DND-41 (cell line): ENCODE measurements at regions not wholly inside any gene's neighbourhood (a gene's known extent, or its start where the extent isn't known, plus 50 kb on each side); places are given as distances from the start of the nearest gene placed in this dataset.
"Not testable (repeated sequence)": the region's sequence is repeated elsewhere in the genome, so short reads cannot be mapped to it uniquely, and the experiment has no call there.

Experiments
- ATAC-seq: fragments of 200-7000 bp; cut with Tn5 transposase; 3 replicates; pipeline ENCODE4 v1.9.1; 2021; ENCODE audit warnings: low read depth; ENCODE audit not compliant: insufficient read depth
- DNase-seq: peaks from one replicate; pipeline ENCODE4 v3.0.0-alpha.2; 2020
- H2AFZ ChIP-seq: 2 replicates; pipeline ENCODE4 v1.6.0; 2012; ENCODE audit warnings: low read depth, low read length
- H3K27ac ChIP-seq: 2 replicates; pipeline ENCODE4 v1.5.1; 2012; ENCODE audit warnings: low read length, inconsistent platforms
- H3K27me3 ChIP-seq: fragments of 200-600 bp; sonication (generic); 2 replicates; pipeline ENCODE4 v1.6.0; 2012; ENCODE audit warnings: low read length, mild to moderate bottlenecking, inconsistent platforms; ENCODE audit not compliant: insufficient read depth, poor library complexity
- H3K36me3 ChIP-seq: 2 replicates; pipeline ENCODE4 v1.5.1; 2012; ENCODE audit warnings: low read length, inconsistent platforms; ENCODE audit not compliant: insufficient read depth
- H3K4me1 ChIP-seq: 2 replicates; pipeline ENCODE4 v1.5.1; 2012; ENCODE audit warnings: mild to moderate bottlenecking, low read length; ENCODE audit not compliant: insufficient read depth
- H3K4me2 ChIP-seq: 2 replicates; pipeline ENCODE4 v1.6.0; 2012; ENCODE audit warnings: mild to moderate bottlenecking, moderate library complexity, low read length, inconsistent platforms; ENCODE audit not compliant: insufficient read depth
- H3K4me3 ChIP-seq, 2 experiments: fragments of 200-600 bp in 1 of 2; shearing (Covaris generic) in 1 of 2; 2 replicates each; pipeline ENCODE4 v1.5.1; 2012 to 2016; ENCODE audit warnings: inconsistent platforms in 2 of 2, low read length in 2 of 2, mild to moderate bottlenecking in 2 of 2, low read depth in 1 of 2, moderate library complexity in 1 of 2
- H3K79me2 ChIP-seq: 2 replicates; pipeline ENCODE4 v1.6.0; 2012; ENCODE audit warnings: low read length, inconsistent platforms; ENCODE audit not compliant: insufficient read depth
- H3K9ac ChIP-seq: 2 replicates; pipeline ENCODE4 v1.6.0; 2012; ENCODE audit warnings: low read depth, mild to moderate bottlenecking, inconsistent platforms, low read length, moderate library complexity
- H3K9me3 ChIP-seq: 2 replicates; pipeline ENCODE4 v1.5.1; 2012; ENCODE audit warnings: low read length, moderate library complexity, mild to moderate bottlenecking, inconsistent platforms; ENCODE audit not compliant: insufficient read depth, severe bottlenecking
- H4K20me1 ChIP-seq: 2 replicates; pipeline ENCODE4 v1.6.0; 2012; ENCODE audit warnings: low read length; ENCODE audit not compliant: insufficient read depth
- CTCF ChIP-seq: IDR thresholded peaks from 2 replicates; pipeline ENCODE4 v1.5.1; 2012; ENCODE audit warnings: borderline replicate concordance, low read length, moderate library complexity, mild to moderate bottlenecking; ENCODE audit not compliant: poor library complexity, severe bottlenecking; ENCODE audit errors: extremely low read depth
- EZH2 ChIP-seq: IDR thresholded peaks from 3 replicates; pipeline ENCODE4 v1.6.1; 2012; ENCODE audit warnings: borderline replicate concordance, low read depth, mild to moderate bottlenecking, moderate library complexity, low read length, inconsistent platforms; ENCODE audit not compliant: severe bottlenecking

GRCh38 chr1:21372383-21372782 lies 67.6 kb upstream of the NBPF3 start:
- Histone ChIP-seq H3K27ac (no peak overlapping the region), H3K79me2 (no peaks in the 10 kb centered on the region), H3K36me3 (no peaks in the 10 kb centered on the region), H3K27me3 (no peaks in the 10 kb centered on the region), H2AFZ (no peak overlapping the region), H3K4me2 (no peak overlapping the region), H3K9me3 (no peaks in the 10 kb centered on the region), H3K9ac (no peak overlapping the region), H3K4me1 (no peaks in the 10 kb centered on the region), H3K4me3 (no peak overlapping the region), H4K20me1 (no peaks in the 10 kb centered on the region)
- DNase-seq: no peak
- ATAC-seq: no peak
- TF ChIP-seq EZH2 (no peak), CTCF (no peak)

GRCh38 chr1:21369905-21370304 lies 70.0 kb upstream of the NBPF3 start:
- no peaks in the 10 kb centered on the region for H3K4me1 ChIP-seq
- H3K9ac ChIP-seq: no peak overlapping the region
- no peak overlapping the region for H3K4me2 ChIP-seq
- no peak for ATAC-seq
- H2AFZ ChIP-seq: no peak overlapping the region
- H3K9me3 ChIP-seq: no peaks in the 10 kb centered on the region
- H3K36me3 ChIP-seq: no peaks in the 10 kb centered on the region
- H3K79me2 ChIP-seq: no peaks in the 10 kb centered on the region
- H3K27ac ChIP-seq: no peak overlapping the region
- no peak overlapping the region for H3K4me3 ChIP-seq
- no peaks in the 10 kb centered on the region for H4K20me1 ChIP-seq
- DNase-seq: no peak
- TF ChIP-seq EZH2 (no peak), CTCF (no peak)
- no peaks in the 10 kb centered on the region for H3K27me3 ChIP-seq

- H3K79me2 ChIP-seq: no peaks in the 10 kb centered on the region
- H4K20me1 ChIP-seq: no peaks in the 10 kb centered on the region
- H3K36me3 ChIP-seq: no peaks in the 10 kb centered on the region
- H3K4me2 ChIP-seq: no peak overlapping the region
- H3K27ac ChIP-seq: no peak overlapping the region
- ATAC-seq (peak; percentile 78), DNase-seq (peak; percentile 55)
- H3K9ac ChIP-seq: no peak overlapping the region
- no peak overlapping the region for H2AFZ ChIP-seq
- no peaks in the 10 kb centered on the region for H3K4me1 ChIP-seq
- H3K9me3 ChIP-seq: no peaks in the 10 kb centered on the region
- H3K4me3 ChIP-seq: no peak overlapping the region
- no peaks in the 10 kb centered on the region for H3K27me3 ChIP-seq
- TF ChIP-seq CTCF: peak; percentile 92
- no peak for TF ChIP-seq EZH2
Observed at GRCh38 chr1:21368515-21369289, 71.2 kb upstream of the NBPF3 start.

- H2AFZ ChIP-seq, H3K9me3 ChIP-seq: not testable (repeated sequence)
Observed at GRCh38 chr1:21367973-21368514, 71.9 kb upstream of the NBPF3 start.

More at GRCh38 chr1:21367973-21368514, 71.9 kb upstream of the NBPF3 start:
- not testable (repeated sequence) for ATAC-seq, H3K4me3 ChIP-seq, H3K27ac ChIP-seq, H4K20me1 ChIP-seq, H3K36me3 ChIP-seq, H3K79me2 ChIP-seq, DNase-seq, H3K9ac ChIP-seq, H3K27me3 ChIP-seq, H3K4me1 ChIP-seq, H3K4me2 ChIP-seq
